SK-N-SH (cell line): ENCODE measurements at regions not wholly inside any gene's neighbourhood (a gene's known extent, or its start where the extent isn't known, plus 50 kb on each side); places are given as distances from the start of the nearest gene placed in this dataset.

Source experiments
- CTCF ChIA-PET: fragments of 300-600, 350-600 bp; formaldehyde crosslinking; extraction: SDS; loops from one replicate; lab custom pipeline; 2021; lab: Yijun Ruan, JAX
- POLR2A ChIA-PET: fragments of 350-600 bp; sonication (Branson Sonifier 250); formaldehyde crosslinking; extraction: SDS; loops from one replicate; lab custom pipeline; 2020; ENCODE audit warnings: antibody characterized with exemption, inconsistent platforms; lab: Yijun Ruan, JAX
- DNase-seq: peaks from one replicate; pipeline ENCODE4 v3.0.0; 2012
- H2AFZ ChIP-seq: fragments of 200-600 bp; sonication (generic); 2 replicates; pipeline ENCODE4 v1.8.1; 2016; ENCODE audit warnings: antibody characterized with exemption, mild to moderate bottlenecking, low read depth
- H3F3A ChIP-seq: fragments of 200-600 bp; sonication (generic); replicated peaks from 2 replicates; pipeline ENCODE3; 2016; ENCODE audit warnings: antibody characterized with exemption, mild to moderate bottlenecking; ENCODE audit not compliant: insufficient read depth
- H3K27ac ChIP-seq, 2 experiments: fragments of 200-500 bp in 1 of 2; fragments of 200-600 bp in 1 of 2; sonication (Bioruptor generic) in 1 of 2; sonication (generic), shearing (Covaris generic) in 1 of 2; 2 replicates each; pipeline versions ENCODE4 v1.5.1 to v1.6.1; 2014 to 2016; ENCODE audit warnings: low read depth in 2 of 2, inconsistent platforms in 1 of 2, low read length in 1 of 2, mild to moderate bottlenecking in 1 of 2, mixed read lengths in 1 of 2
- H3K27me3 ChIP-seq: fragments of 200-600 bp; sonication (generic), shearing (Covaris generic); 2 replicates; pipeline ENCODE4 v1.6.1; 2016; ENCODE audit warnings: mixed run types; ENCODE audit not compliant: insufficient read depth
- H3K36me3 ChIP-seq, 2 experiments: fragments of 200-500 bp in 1 of 2; fragments of 200-600 bp in 1 of 2; sonication (Bioruptor generic) in 1 of 2; sonication (generic) in 1 of 2; replicated peaks in 1 of 2; 2 replicates each; pipeline versions ENCODE3 to v1.5.1; 2014 to 2016; ENCODE audit warnings: low read length in 1 of 2, mild to moderate bottlenecking in 1 of 2; ENCODE audit not compliant: insufficient read depth in 2 of 2, control insufficient read depth in 1 of 2
- H3K4me1 ChIP-seq, 2 experiments: fragments of 200-500 bp in 1 of 2; fragments of 200-600 bp in 1 of 2; sonication (Bioruptor generic) in 1 of 2; sonication (generic), shearing (Covaris generic) in 1 of 2; 2 replicates each; pipeline versions ENCODE4 v1.5.1 to v1.6.1; 2014 to 2016; ENCODE audit warnings: low read depth in 1 of 2, low read length in 1 of 2, mixed run types in 1 of 2; ENCODE audit not compliant: insufficient read depth in 2 of 2, control insufficient read depth in 1 of 2
- H3K4me2 ChIP-seq: fragments of 200-600 bp; sonication (generic), shearing (Covaris generic); 2 replicates; pipeline ENCODE4 v1.6.1; 2017; ENCODE audit warnings: mixed run types
- H3K4me3 ChIP-seq, 2 experiments: fragments of 200-500 bp in 1 of 2; fragments of 200-600 bp in 1 of 2; sonication (Bioruptor generic) in 1 of 2; sonication (generic), shearing (Covaris generic) in 1 of 2; 2 replicates each; pipeline versions ENCODE4 v1.5.1 to v1.8.1; 2014 to 2016; ENCODE audit warnings: low read depth in 2 of 2, inconsistent platforms in 1 of 2, low read length in 1 of 2, mild to moderate bottlenecking in 1 of 2, mixed read lengths in 1 of 2, moderate library complexity in 1 of 2
- H3K79me2 ChIP-seq: fragments of 200-600 bp; sonication (generic); 2 replicates; pipeline ENCODE4 v1.8.1; 2017; ENCODE audit warnings: mild to moderate bottlenecking; ENCODE audit not compliant: insufficient read depth
- H3K9ac ChIP-seq: fragments of 200-600 bp; sonication (generic); 2 replicates; pipeline ENCODE4 v1.6.1; 2017; ENCODE audit warnings: mixed run types
- H3K9me2 ChIP-seq: fragments of 200-600 bp; sonication (generic); 2 replicates; pipeline ENCODE4 v1.6.1; 2017; ENCODE audit warnings: mixed run types
- H3K9me3 ChIP-seq: fragments of 200-600 bp; sonication (generic); 2 replicates; pipeline ENCODE4 v1.6.1; 2017; ENCODE audit warnings: mixed run types, mild to moderate bottlenecking, moderate library complexity
- H4K20me1 ChIP-seq: fragments of 200-600 bp; sonication (generic); 2 replicates; pipeline ENCODE4 v1.6.1; 2017; ENCODE audit warnings: mild to moderate bottlenecking, mixed run types; ENCODE audit not compliant: insufficient read depth
- FOXJ3 ChIP-seq: sonication (generic); formaldehyde crosslinking; IDR thresholded peaks from 2 replicates; pipeline ENCODE4 v1.5.1; 2020; ENCODE audit warnings: mild to moderate bottlenecking, missing genetic modification reagents
- MEF2A ChIP-seq: IDR thresholded peaks from 2 replicates; pipeline ENCODE4 v1.4.0; 2012; ENCODE audit warnings: low read depth, borderline replicate concordance
- NFIC ChIP-seq: IDR thresholded peaks from 2 replicates; pipeline ENCODE4 v1.4.0; 2012; ENCODE audit warnings: borderline replicate concordance
- RAD21 ChIP-seq: IDR thresholded peaks from 2 replicates; pipeline ENCODE4 v1.6.1; 2012; ENCODE audit warnings: mild to moderate bottlenecking, low read length
- RXRA ChIP-seq: IDR thresholded peaks from 2 replicates; pipeline ENCODE4 v1.4.0; 2012; ENCODE audit warnings: low read depth, mild to moderate bottlenecking, borderline replicate concordance
- WGBS: methylation state at CpG from one replicate; pipeline ENCODE4 v1.1.6; 2017; ENCODE audit warnings: low lambda C conversion rate; 5-methylcytosine and 5-hydroxymethylcytosine counted together
- TF ChIP-seq, protein P1 (sequence below): fragments of 150-350 bp; IDR thresholded peaks from 2 replicates; pipeline ENCODE4 v1.6.1; 2016; ENCODE audit warnings: mild to moderate bottlenecking, low read depth, low read length
- TF ChIP-seq, protein P2 (sequence below): IDR thresholded peaks from 2 replicates; pipeline ENCODE4; 2012
- TF ChIP-seq, protein P3 (sequence below): IDR thresholded peaks from 2 replicates; pipeline ENCODE4 v1.4.0; 2012; ENCODE audit warnings: low read depth, borderline replicate concordance

GRCh38 chr1:240005997-240006650 lies 85.6 kb upstream of the FMN2 start:
- Histone ChIP-seq H3F3A (peaks cover 10% of the 10 kb centered on the region), H3K9me2 (no peaks in the 10 kb centered on the region), H3K4me3 (no peak overlapping the region), H3K4me2 (no peak overlapping the region), H4K20me1 (no peaks in the 10 kb centered on the region), H3K79me2 (no peaks in the 10 kb centered on the region), H3K9ac (no peak overlapping the region)
- 76% methylated on average over 5 of the region's 5 CpGs for WGBS
- DNase-seq: no peak
- CTCF ChIA-PET: interaction anchor here (1.0 to 1.8 kb wide), 9 partner anchors 19 to 180 kb away, joined by 3 to 8 read pairs (median 4); no protein-coding TSS in a partner anchor
- TF ChIP-seq RAD21 (no peak), RXRA (no peak), MEF2A (no peak)
- TF ChIP-seq, protein P1, sequence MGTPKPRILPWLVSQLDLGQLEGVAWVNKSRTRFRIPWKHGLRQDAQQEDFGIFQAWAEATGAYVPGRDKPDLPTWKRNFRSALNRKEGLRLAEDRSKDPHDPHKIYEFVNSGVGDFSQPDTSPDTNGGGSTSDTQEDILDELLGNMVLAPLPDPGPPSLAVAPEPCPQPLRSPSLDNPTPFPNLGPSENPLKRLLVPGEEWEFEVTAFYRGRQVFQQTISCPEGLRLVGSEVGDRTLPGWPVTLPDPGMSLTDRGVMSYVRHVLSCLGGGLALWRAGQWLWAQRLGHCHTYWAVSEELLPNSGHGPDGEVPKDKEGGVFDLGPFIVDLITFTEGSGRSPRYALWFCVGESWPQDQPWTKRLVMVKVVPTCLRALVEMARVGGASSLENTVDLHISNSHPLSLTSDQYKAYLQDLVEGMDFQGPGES: no peak
- TF ChIP-seq, all 33 proteins: peak for 0
- peaks cover 3% of the 10 kb centered on the region in 2 experiments; a peak in 1 of 4 replicates for H3K4me1 ChIP-seq
- H3K27ac ChIP-seq: no peak overlapping the region
- POLR2A ChIA-PET: no interaction called here
- no peaks in the 10 kb centered on the region for H3K9me3 ChIP-seq
- H3K27me3 ChIP-seq: no peaks in the 10 kb centered on the region
- no peaks in the 10 kb centered on the region for H3K36me3 ChIP-seq
- no peak overlapping the region for H2AFZ ChIP-seq

- Histone ChIP-seq H3K4me2 (no peak overlapping the region), H3K4me3 (no peak overlapping the region), H3K79me2 (no peaks in the 10 kb centered on the region), H4K20me1 (no peaks in the 10 kb centered on the region), H3K9ac (no peak overlapping the region), H3K27ac (no peak overlapping the region), H3K9me2 (no peaks in the 10 kb centered on the region), H2AFZ (no peak overlapping the region), H3K27me3 (no peaks in the 10 kb centered on the region), H3K9me3 (no peaks in the 10 kb centered on the region), H3F3A (no peaks in the 10 kb centered on the region), H3K36me3 (no peaks in the 10 kb centered on the region), H3K4me1 (peaks cover 0 to under 1% of the 10 kb centered on the region in 2 experiments; a peak in 1 of 4 replicates)
- no peak for TF ChIP-seq NFIC
- TF ChIP-seq FOXJ3: no peak
- TF ChIP-seq, protein P2, sequence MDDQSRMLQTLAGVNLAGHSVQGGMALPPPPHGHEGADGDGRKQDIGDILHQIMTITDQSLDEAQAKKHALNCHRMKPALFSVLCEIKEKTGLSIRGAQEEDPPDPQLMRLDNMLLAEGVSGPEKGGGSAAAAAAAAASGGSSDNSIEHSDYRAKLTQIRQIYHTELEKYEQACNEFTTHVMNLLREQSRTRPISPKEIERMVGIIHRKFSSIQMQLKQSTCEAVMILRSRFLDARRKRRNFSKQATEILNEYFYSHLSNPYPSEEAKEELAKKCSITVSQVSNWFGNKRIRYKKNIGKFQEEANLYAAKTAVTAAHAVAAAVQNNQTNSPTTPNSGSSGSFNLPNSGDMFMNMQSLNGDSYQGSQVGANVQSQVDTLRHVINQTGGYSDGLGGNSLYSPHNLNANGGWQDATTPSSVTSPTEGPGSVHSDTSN: no peak
- TF ChIP-seq, protein P3, sequence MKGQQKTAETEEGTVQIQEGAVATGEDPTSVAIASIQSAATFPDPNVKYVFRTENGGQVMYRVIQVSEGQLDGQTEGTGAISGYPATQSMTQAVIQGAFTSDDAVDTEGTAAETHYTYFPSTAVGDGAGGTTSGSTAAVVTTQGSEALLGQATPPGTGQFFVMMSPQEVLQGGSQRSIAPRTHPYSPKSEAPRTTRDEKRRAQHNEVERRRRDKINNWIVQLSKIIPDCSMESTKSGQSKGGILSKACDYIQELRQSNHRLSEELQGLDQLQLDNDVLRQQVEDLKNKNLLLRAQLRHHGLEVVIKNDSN: no peak
- DNase-seq: no peak
- ChIA-PET CTCF (interaction anchor here (1.0 to 1.5 kb wide), 5 partner anchors 18 to 180 kb away, joined by 3 to 10 read pairs (median 3); no protein-coding TSS in a partner anchor), POLR2A (no interaction called here)
- 45% methylated on average over 5 of the region's 5 CpGs for WGBS
These were observed 83.4 kb upstream of the FMN2 start for GRCh38 chr1:240008298-240008697.
